Esophagus squamous epithelium (tissue), 5 donors: ENCODE measurements at regions not wholly inside any gene's neighbourhood (a gene's known extent, or its start where the extent isn't known, plus 50 kb on each side); places are given as distances from the start of the nearest gene placed in this dataset.
"Not testable (repeated sequence)": the region's sequence is repeated elsewhere in the genome, so short reads cannot be mapped to it uniquely, and the experiment has no call there.

Experiments used
- DNase-seq: peaks from one replicate; lab custom pipeline; 2025; lab: John Stamatoyannopoulos, UW
- H3K27ac ChIP-seq, 4 donors: fragments of 200-600 bp; sonication (generic); one replicate each; pipeline ENCODE4 v1.5.1; 2016 to 2019; ENCODE audit warnings: mild to moderate bottlenecking in 1 of 4
- H3K27me3 ChIP-seq, 4 donors: fragments of 200-600 bp; sonication (generic); 1 replicate in 3 of 4; 2 replicates in 1 of 4; pipeline versions ENCODE4 v1.5.1 to v1.6.0; 2017 to 2021; ENCODE audit warnings: antibody characterized with exemption in 1 of 4
- H3K36me3 ChIP-seq, 3 donors: fragments of 200-600 bp; sonication (generic); one replicate each; pipeline ENCODE4 v1.5.1; 2016 to 2019
- H3K4me1 ChIP-seq, 3 donors: fragments of 200-600 bp; sonication (generic); one replicate each; pipeline ENCODE4 v1.5.1; 2017 to 2019
- H3K4me3 ChIP-seq, 4 donors: fragments of 200-600 bp; sonication (generic); 1 replicate in 3 of 4; 2 replicates in 1 of 4; pipeline ENCODE4 v1.5.1; 2016 to 2019; ENCODE audit warnings: mild to moderate bottlenecking in 2 of 4, moderate library complexity in 1 of 4
- H3K9me3 ChIP-seq, 3 donors: fragments of 200-600 bp; sonication (generic); one replicate each; pipeline ENCODE4 v1.5.1; 2016 to 2019
- CTCF ChIP-seq, 6 experiments: fragments of 450-650 bp in 4 of 6; fragments of 200-600 bp in 2 of 6; sonication (generic) in 2 of 6; IDR thresholded peaks; one replicate each; pipeline ENCODE4 v1.5.1; 2016 to 2019; ENCODE audit warnings: antibody characterized with exemption in 6 of 6, mild to moderate bottlenecking in 4 of 6, moderate library complexity in 4 of 6
- POLR2A ChIP-seq, 4 donors: fragments of 450-650 bp; IDR thresholded peaks; one replicate each; pipeline ENCODE4 v1.6.1; 2017; ENCODE audit warnings: antibody characterized with exemption in 4 of 4, mild to moderate bottlenecking in 4 of 4, moderate library complexity in 3 of 4
- WGBS, 2 donors: methylation state at CpG; one replicate each; pipeline ENCODE4 v1.1.5; 2018; 5-methylcytosine and 5-hydroxymethylcytosine counted together
- intact Hi-C: fragments of 100-400 bp; cut with DNase I; formaldehyde crosslinking; loops from one replicate; pipeline ENCODE4 v1.15.0; 2022
- donor health status: DM: yes; HTN: yes; CAD: no.

DNA sequence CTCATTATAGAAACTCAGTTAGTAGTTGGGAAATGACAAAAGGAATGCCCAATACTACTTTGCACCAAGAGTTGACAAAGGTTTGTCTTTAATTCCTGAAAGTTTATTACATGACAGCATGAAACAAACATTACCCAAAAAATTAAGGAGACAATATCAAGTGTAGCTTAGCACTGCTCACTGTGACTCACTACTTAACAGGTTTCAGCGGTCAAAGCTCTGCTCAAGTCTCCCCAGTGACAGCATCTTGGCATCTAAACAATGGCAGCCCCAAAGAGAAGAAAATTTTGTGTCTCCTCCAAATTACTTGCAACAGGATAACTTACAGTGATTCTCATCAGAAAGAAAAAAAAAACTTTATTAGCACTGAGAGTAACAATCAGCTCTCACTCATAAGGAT, 1030.2 kb downstream of the EFNA5 start:
- TF ChIP-seq POLR2A (IDR thresholded peaks at IDR 0.05) (no peak), CTCF (IDR thresholded peaks at IDR 0.05) (no peak)
- DNase-seq: no peak
- no peaks in the 10 kb centered on the region for H3K36me3 ChIP-seq
- no peaks in the 10 kb centered on the region for H3K27me3 ChIP-seq
- H3K4me1 ChIP-seq: no peaks in the 10 kb centered on the region
- intact Hi-C loops: no loop called here
- H3K9me3 ChIP-seq: no peaks in the 10 kb centered on the region
- H3K4me3 ChIP-seq: no peak overlapping the region
- H3K27ac ChIP-seq: no peak overlapping the region
- 56 to 57% methylated on average over 1 of the region's 1 CpG for WGBS, 2 donors

- Histone ChIP-seq H3K27me3 (no peaks in the 10 kb centered on the region), H3K27ac (no peak overlapping the region), H3K9me3 (no peaks in the 10 kb centered on the region), H3K36me3 (no peaks in the 10 kb centered on the region), H3K4me3 (no peak overlapping the region), H3K4me1 (no peaks in the 10 kb centered on the region)
- no peak for DNase-seq
- no peak for TF ChIP-seq POLR2A (IDR thresholded peaks at IDR 0.05)
- no peak for TF ChIP-seq CTCF (IDR thresholded peaks at IDR 0.05)
- WGBS, 2 donors: 55% methylated on average over 2 of the region's 2 CpGs
- intact Hi-C loops: no loop called here
Observed at GRCh38 chr5:106639488-106639887, 1031.2 kb downstream of the EFNA5 start.

DNA sequence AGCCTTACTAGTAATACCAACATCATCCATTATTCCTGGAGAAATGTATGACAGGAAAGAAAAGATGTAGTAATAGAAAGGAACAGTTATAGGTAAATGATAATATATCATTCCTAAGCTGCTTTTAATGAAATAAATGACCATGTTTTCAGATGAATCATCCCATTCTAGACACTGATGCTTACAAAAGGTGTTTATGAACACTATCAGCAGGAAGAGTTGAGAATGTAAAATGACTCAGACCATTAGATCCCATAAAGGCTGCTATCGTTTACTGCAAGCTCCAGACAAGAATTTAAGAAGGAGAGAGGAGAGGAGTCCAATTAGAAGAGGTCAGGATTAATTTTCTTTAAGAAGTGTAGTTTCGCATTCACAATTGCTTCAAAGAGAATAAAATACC, 1033.5 kb downstream of the EFNA5 start:
- DNase-seq: no peak
- Histone ChIP-seq H3K9me3 (no peaks in the 10 kb centered on the region), H3K27me3 (no peaks in the 10 kb centered on the region), H3K36me3 (no peaks in the 10 kb centered on the region), H3K4me1 (no peaks in the 10 kb centered on the region), H3K27ac (no peak overlapping the region), H3K4me3 (no peak overlapping the region)
- intact Hi-C loops: no loop called here
- TF ChIP-seq CTCF (IDR thresholded peaks at IDR 0.05) (no peak), POLR2A (IDR thresholded peaks at IDR 0.05) (no peak)
- WGBS, 2 donors: 77 to 81% methylated on average over 2 of the region's 2 CpGs

GRCh38 chr5:106634375-106634774, 1036.4 kb downstream of the EFNA5 start:
- no peak overlapping the region for H3K4me3 ChIP-seq
- no peak for TF ChIP-seq POLR2A (IDR thresholded peaks at IDR 0.05)
- no peak for TF ChIP-seq CTCF (IDR thresholded peaks at IDR 0.05)
- no peaks in the 10 kb centered on the region for H3K36me3 ChIP-seq
- WGBS, 2 donors: 48 to 55% methylated on average over 2 of the region's 2 CpGs
- intact Hi-C loops: no loop called here
- H3K4me1 ChIP-seq: no peaks in the 10 kb centered on the region
- H3K27ac ChIP-seq: no peak overlapping the region
- no peaks in the 10 kb centered on the region for H3K9me3 ChIP-seq
- no peaks in the 10 kb centered on the region for H3K27me3 ChIP-seq
- no peak for DNase-seq

DNA sequence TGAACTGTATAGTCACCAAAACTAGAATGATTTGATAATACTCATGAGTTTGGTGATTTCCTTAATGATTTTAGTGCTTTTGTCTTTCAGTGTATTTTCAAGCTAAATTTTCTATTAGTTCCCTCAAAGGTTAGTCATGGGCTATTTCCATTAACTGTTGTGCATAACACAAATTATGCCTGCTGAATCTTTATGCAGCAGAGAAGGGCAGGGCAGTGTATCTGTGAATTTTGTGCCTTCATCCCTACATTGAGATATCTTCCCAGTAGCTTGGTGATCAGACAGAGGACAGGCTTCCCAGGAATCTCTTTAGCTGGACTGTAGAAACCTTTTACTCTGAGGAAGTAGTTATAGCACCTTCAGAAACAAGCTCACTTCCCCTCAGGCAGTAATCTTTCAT, 1036.9 kb downstream of the EFNA5 start:
- intact Hi-C loops: no loop called here
- Histone ChIP-seq H3K27ac (no peak overlapping the region), H3K36me3 (no peaks in the 10 kb centered on the region)

DNA sequence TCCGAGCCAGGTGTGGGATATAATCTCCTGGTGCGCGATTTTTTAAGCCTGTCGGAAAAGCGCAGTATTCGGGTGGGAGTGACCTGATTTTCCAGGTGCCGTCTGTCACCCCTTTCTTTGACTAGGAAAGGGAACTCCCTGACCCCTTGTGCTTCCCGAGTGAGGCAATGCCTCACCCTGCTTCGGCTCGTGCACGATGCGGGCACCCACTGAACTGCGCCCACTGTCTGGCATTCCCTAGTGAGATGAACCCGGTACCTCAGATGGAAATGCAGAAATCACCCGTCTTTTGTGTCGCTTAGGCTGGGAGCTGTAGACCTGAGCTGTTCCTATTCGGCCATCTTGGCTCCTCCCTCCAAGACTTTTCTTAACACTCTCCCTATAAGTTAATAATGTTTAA, 1042.3 kb downstream of the EFNA5 start:
- H3K27ac ChIP-seq, H3K4me3 ChIP-seq, H3K9me3 ChIP-seq, DNase-seq, intact Hi-C loops, H3K4me1 ChIP-seq, H3K36me3 ChIP-seq, H3K27me3 ChIP-seq: not testable (repeated sequence)
- 86 to 92% methylated on average over 15 to 17 of the region's 17 CpGs for WGBS, 2 donors

More for the DNA sequence above, 1036.9 kb downstream of the EFNA5 start:
- no peaks in the 10 kb centered on the region for H3K27me3 ChIP-seq
- H3K4me3 ChIP-seq: no peak overlapping the region
- no peak for TF ChIP-seq CTCF (IDR thresholded peaks at IDR 0.05)
- TF ChIP-seq POLR2A (IDR thresholded peaks at IDR 0.05): no peak
- no peaks in the 10 kb centered on the region for H3K9me3 ChIP-seq
- no peak for DNase-seq
- H3K4me1 ChIP-seq: no peaks in the 10 kb centered on the region
